HL-60 (cell line): ENCODE measurements at regions not wholly inside any gene's neighbourhood (a gene's known extent, or its start where the extent isn't known, plus 50 kb on each side); places are given as distances from the start of the nearest gene placed in this dataset.

Experiments
- DNase-seq, 2 experiments: peaks; one replicate each; pipeline ENCODE4 v3.0.0-alpha.2; 2010 to 2020; ENCODE audit warnings: low read depth in 1 of 2, low spot score in 1 of 2
- H3K27ac ChIP-seq: fragments of 250-450 bp; sonication (Bioruptor Pico); replicated peaks from 2 replicates; pipeline ENCODE4 v1.5.1; 2020; ENCODE audit warnings: mild to moderate bottlenecking, moderate library complexity
- H3K27me3 ChIP-seq: fragments of 250-450 bp; sonication (Bioruptor Pico); 2 replicates; pipeline ENCODE4 v1.5.1; 2021; ENCODE audit warnings: mild to moderate bottlenecking, moderate library complexity; ENCODE audit not compliant: insufficient read depth, poor library complexity, severe bottlenecking
- H3K4me3 ChIP-seq: replicated peaks from 2 replicates; pipeline ENCODE4 v1.5.1; 2011; ENCODE audit warnings: mild to moderate bottlenecking, control low read depth, low read length; ENCODE audit not compliant: insufficient read depth
- GABPA ChIP-seq: IDR thresholded peaks from 2 replicates; pipeline ENCODE4 v1.6.1; 2012; ENCODE audit warnings: low read depth
- POLR2AphosphoS5 ChIP-seq: IDR thresholded peaks from 2 replicates; pipeline ENCODE4 v1.6.1; 2012; ENCODE audit warnings: low read depth
- SPI1 ChIP-seq: IDR thresholded peaks from 2 replicates; pipeline ENCODE4 v1.6.1; 2012; ENCODE audit warnings: low read depth, mild to moderate bottlenecking, borderline replicate concordance
- TF ChIP-seq, protein P1 (sequence below): IDR thresholded peaks from 2 replicates; pipeline ENCODE4 v1.6.1; 2012; ENCODE audit warnings: low read depth; ENCODE audit not compliant: insufficient replicate concordance
- TF ChIP-seq, protein P2 (sequence below): IDR thresholded peaks from one replicate; pipeline ENCODE4 v1.5.1; 2011; ENCODE audit warnings: low read length, control low read depth, inconsistent platforms; ENCODE audit not compliant: insufficient read depth

- no peak for DNase-seq
- no peaks in the 10 kb centered on the region for H3K27me3 ChIP-seq
- no peak overlapping the region for H3K4me3 ChIP-seq
- H3K27ac ChIP-seq, result no peak overlapping the region
- TF ChIP-seq, protein P1, sequence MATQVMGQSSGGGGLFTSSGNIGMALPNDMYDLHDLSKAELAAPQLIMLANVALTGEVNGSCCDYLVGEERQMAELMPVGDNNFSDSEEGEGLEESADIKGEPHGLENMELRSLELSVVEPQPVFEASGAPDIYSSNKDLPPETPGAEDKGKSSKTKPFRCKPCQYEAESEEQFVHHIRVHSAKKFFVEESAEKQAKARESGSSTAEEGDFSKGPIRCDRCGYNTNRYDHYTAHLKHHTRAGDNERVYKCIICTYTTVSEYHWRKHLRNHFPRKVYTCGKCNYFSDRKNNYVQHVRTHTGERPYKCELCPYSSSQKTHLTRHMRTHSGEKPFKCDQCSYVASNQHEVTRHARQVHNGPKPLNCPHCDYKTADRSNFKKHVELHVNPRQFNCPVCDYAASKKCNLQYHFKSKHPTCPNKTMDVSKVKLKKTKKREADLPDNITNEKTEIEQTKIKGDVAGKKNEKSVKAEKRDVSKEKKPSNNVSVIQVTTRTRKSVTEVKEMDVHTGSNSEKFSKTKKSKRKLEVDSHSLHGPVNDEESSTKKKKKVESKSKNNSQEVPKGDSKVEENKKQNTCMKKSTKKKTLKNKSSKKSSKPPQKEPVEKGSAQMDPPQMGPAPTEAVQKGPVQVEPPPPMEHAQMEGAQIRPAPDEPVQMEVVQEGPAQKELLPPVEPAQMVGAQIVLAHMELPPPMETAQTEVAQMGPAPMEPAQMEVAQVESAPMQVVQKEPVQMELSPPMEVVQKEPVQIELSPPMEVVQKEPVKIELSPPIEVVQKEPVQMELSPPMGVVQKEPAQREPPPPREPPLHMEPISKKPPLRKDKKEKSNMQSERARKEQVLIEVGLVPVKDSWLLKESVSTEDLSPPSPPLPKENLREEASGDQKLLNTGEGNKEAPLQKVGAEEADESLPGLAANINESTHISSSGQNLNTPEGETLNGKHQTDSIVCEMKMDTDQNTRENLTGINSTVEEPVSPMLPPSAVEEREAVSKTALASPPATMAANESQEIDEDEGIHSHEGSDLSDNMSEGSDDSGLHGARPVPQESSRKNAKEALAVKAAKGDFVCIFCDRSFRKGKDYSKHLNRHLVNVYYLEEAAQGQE, result peak; percentile 94
- TF ChIP-seq, protein P2, sequence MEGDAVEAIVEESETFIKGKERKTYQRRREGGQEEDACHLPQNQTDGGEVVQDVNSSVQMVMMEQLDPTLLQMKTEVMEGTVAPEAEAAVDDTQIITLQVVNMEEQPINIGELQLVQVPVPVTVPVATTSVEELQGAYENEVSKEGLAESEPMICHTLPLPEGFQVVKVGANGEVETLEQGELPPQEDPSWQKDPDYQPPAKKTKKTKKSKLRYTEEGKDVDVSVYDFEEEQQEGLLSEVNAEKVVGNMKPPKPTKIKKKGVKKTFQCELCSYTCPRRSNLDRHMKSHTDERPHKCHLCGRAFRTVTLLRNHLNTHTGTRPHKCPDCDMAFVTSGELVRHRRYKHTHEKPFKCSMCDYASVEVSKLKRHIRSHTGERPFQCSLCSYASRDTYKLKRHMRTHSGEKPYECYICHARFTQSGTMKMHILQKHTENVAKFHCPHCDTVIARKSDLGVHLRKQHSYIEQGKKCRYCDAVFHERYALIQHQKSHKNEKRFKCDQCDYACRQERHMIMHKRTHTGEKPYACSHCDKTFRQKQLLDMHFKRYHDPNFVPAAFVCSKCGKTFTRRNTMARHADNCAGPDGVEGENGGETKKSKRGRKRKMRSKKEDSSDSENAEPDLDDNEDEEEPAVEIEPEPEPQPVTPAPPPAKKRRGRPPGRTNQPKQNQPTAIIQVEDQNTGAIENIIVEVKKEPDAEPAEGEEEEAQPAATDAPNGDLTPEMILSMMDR, result no peak
Measured at GRCh38 chr5:156208271-156208670, 118.7 kb upstream of the SGCD start.

GRCh38 chr5:156218367-156219158 lies 108.4 kb upstream of the SGCD start:
- Histone ChIP-seq H3K27me3 (no peaks in the 10 kb centered on the region), H3K27ac (no peak overlapping the region), H3K4me3 (no peak overlapping the region)
- no peak for DNase-seq
- no peak for TF ChIP-seq POLR2AphosphoS5
- TF ChIP-seq GABPA, result no peak
- TF ChIP-seq, protein P1, result no peak
- TF ChIP-seq SPI1, result no peak
- TF ChIP-seq, protein P2, result no peak

- no peak overlapping the region for H3K4me3 ChIP-seq
- H3K27ac ChIP-seq, result no peak overlapping the region
- H3K27me3 ChIP-seq, result no peaks in the 10 kb centered on the region
- TF ChIP-seq GABPA, result no peak
- TF ChIP-seq, protein P2, result no peak
- TF ChIP-seq, protein P1, result no peak
- TF ChIP-seq POLR2AphosphoS5, result no peak
- TF ChIP-seq SPI1, result no peak
- no peak for DNase-seq
Measured at GRCh38 chr5:156219483-156220005, 107.4 kb upstream of the SGCD start.
